WTC11 (cell line): ENCODE measurements at regions not wholly inside any gene's neighbourhood (a gene's known extent, or its start where the extent isn't known, plus 50 kb on each side); places are given as distances from the start of the nearest gene placed in this dataset.

Experiments
- ATAC-seq: fragments of 200-7000 bp; cut with Tn5 transposase; 2 replicates; pipeline ENCODE4 v1.10.0; 2021; ENCODE audit warnings: mild to moderate bottlenecking, moderate library complexity
- CTCF ChIA-PET: fragments of 300-600 bp; sonication (Branson Sonifier 250); formaldehyde crosslinking; loops from one replicate; lab custom pipeline; 2021; ENCODE audit warnings: antibody characterized with exemption; lab: Charles Lee
- POLR2A ChIA-PET: fragments of 350-600 bp; sonication (Branson Sonifier 250); formaldehyde crosslinking; loops from one replicate; lab custom pipeline; 2021; ENCODE audit warnings: antibody characterized with exemption; lab: Charles Lee
- DNase-seq: peaks from one replicate; pipeline ENCODE4 v3.0.0; 2021; ENCODE audit warnings: low spot score
- H3K27ac Mint-ChIP-seq: 2 replicates; pipeline ENCODE4 v1.8.0; 2021; ENCODE audit warnings: mixed read lengths
- H3K27me3 Mint-ChIP-seq: 2 replicates; pipeline ENCODE4 v1.8.0; 2021; ENCODE audit warnings: low read depth, mild to moderate bottlenecking, moderate library complexity, mixed read lengths
- H3K36me3 Mint-ChIP-seq: 2 replicates; pipeline ENCODE4 v1.8.0; 2021; ENCODE audit warnings: mixed read lengths
- H3K4me1 Mint-ChIP-seq: 2 replicates; pipeline ENCODE4 v1.8.0; 2022; ENCODE audit warnings: mixed read lengths
- H3K4me3 Mint-ChIP-seq: 2 replicates; pipeline ENCODE4 v1.8.0; 2021; ENCODE audit warnings: mild to moderate bottlenecking, moderate library complexity, mixed read lengths
- H3K9me3 Mint-ChIP-seq: 2 replicates; pipeline ENCODE4 v1.8.0; 2021; ENCODE audit warnings: mixed read lengths
- ARID4B ChIP-seq: sonication (generic); formaldehyde crosslinking; IDR thresholded peaks from 2 replicates; pipeline ENCODE4 v1.8.0; 2023; ENCODE audit warnings: missing genetic modification reagents, mild to moderate bottlenecking, borderline replicate concordance
- ATF1 ChIP-seq: sonication (generic); formaldehyde crosslinking; IDR thresholded peaks from 2 replicates; pipeline ENCODE4 v1.8.1; 2023; ENCODE audit warnings: mild to moderate bottlenecking, moderate library complexity, missing genetic modification reagents
- ATF2 ChIP-seq: sonication (generic); formaldehyde crosslinking; IDR thresholded peaks from 2 replicates; pipeline ENCODE4 v1.8.1; 2022; ENCODE audit warnings: low read depth, missing genetic modification reagents, borderline replicate concordance
- CDX4 ChIP-seq: fragments of 250-450 bp; sonication (Bioruptor Pico); IDR thresholded peaks from 2 replicates; pipeline ENCODE4 v1.9.0; 2021; ENCODE audit warnings: moderate library complexity, mild to moderate bottlenecking, inconsistent platforms, borderline replicate concordance
- CTCF ChIP-seq: fragments of 200-600 bp; IDR thresholded peaks from 2 replicates; pipeline ENCODE4 v1.8.0; 2022; ENCODE audit warnings: antibody characterized with exemption
- ELF4 ChIP-seq: sonication (generic); formaldehyde crosslinking; IDR thresholded peaks from 2 replicates; pipeline ENCODE4 v1.8.1; 2022; ENCODE audit warnings: low read depth, mild to moderate bottlenecking, moderate library complexity, missing genetic modification reagents
- FOXJ3 ChIP-seq: sonication (generic); formaldehyde crosslinking; IDR thresholded peaks from 2 replicates; pipeline ENCODE4 v1.9.0; 2021; ENCODE audit warnings: missing genetic modification reagents, mild to moderate bottlenecking, borderline replicate concordance
- GTF2I ChIP-seq: fragments of 250-450 bp; sonication (Bioruptor Pico); conservative IDR thresholded peaks from 2 replicates; pipeline ENCODE4 v1.4.0; 2021; ENCODE audit warnings: mild to moderate bottlenecking
- HMGA2 ChIP-seq: fragments of 250-450 bp; sonication (Bioruptor Pico); IDR thresholded peaks from 2 replicates; pipeline ENCODE4 v1.4.0; 2021; ENCODE audit warnings: mild to moderate bottlenecking, moderate library complexity
- KAT7 ChIP-seq: sonication (generic); formaldehyde crosslinking; IDR thresholded peaks from 2 replicates; pipeline ENCODE4 v1.8.1; 2023; ENCODE audit warnings: missing genetic modification reagents, mild to moderate bottlenecking, borderline replicate concordance
- NFATC4 ChIP-seq: fragments of 250-450 bp; sonication (Bioruptor Pico); IDR thresholded peaks from 2 replicates; pipeline ENCODE4 v1.9.0; 2021; ENCODE audit warnings: mild to moderate bottlenecking
- NR1H2 ChIP-seq: sonication (generic); formaldehyde crosslinking; IDR thresholded peaks from 2 replicates; pipeline ENCODE4 v1.9.0; 2021; ENCODE audit warnings: mild to moderate bottlenecking, moderate library complexity, missing genetic modification reagents
- NR2C2 ChIP-seq: sonication (generic); formaldehyde crosslinking; IDR thresholded peaks from 2 replicates; pipeline ENCODE4 v1.8.0; 2022; ENCODE audit warnings: mild to moderate bottlenecking, missing genetic modification reagents
- OVOL2 ChIP-seq: fragments of 250-450 bp; sonication (Bioruptor Pico); IDR thresholded peaks from 2 replicates; pipeline ENCODE4 v1.9.0; 2021; ENCODE audit warnings: mild to moderate bottlenecking, borderline replicate concordance
- SMAD3 ChIP-seq: sonication (generic); formaldehyde crosslinking; IDR thresholded peaks from 2 replicates; pipeline ENCODE4 v1.8.0; 2022; ENCODE audit warnings: missing genetic modification reagents, mild to moderate bottlenecking, borderline replicate concordance
- STAT6 ChIP-seq: sonication (generic); formaldehyde crosslinking; conservative IDR thresholded peaks from 2 replicates; pipeline ENCODE4 v1.8.1; 2023; ENCODE audit warnings: mild to moderate bottlenecking, low read depth, missing genetic modification reagents, moderate library complexity
- TP53 ChIP-seq: sonication (generic); formaldehyde crosslinking; IDR thresholded peaks from 2 replicates; pipeline ENCODE4 v1.8.1; 2023; ENCODE audit warnings: mild to moderate bottlenecking, missing genetic modification reagents
- ZBTB21 ChIP-seq: sonication (generic); formaldehyde crosslinking; IDR thresholded peaks from 2 replicates; pipeline ENCODE4 v1.8.1; 2023; ENCODE audit warnings: mild to moderate bottlenecking, missing genetic modification reagents, borderline replicate concordance
- ZNF317 ChIP-seq: sonication (generic); formaldehyde crosslinking; IDR thresholded peaks from 2 replicates; pipeline ENCODE4 v1.8.1; 2023; ENCODE audit warnings: low read depth, mild to moderate bottlenecking, moderate library complexity, missing genetic modification reagents, borderline replicate concordance
- ZSCAN18 ChIP-seq: fragments of 250-450 bp; sonication (Bioruptor Pico); IDR thresholded peaks from 2 replicates; pipeline ENCODE4 v2.1.2; 2022; ENCODE audit warnings: mild to moderate bottlenecking, moderate library complexity

GRCh38 chr5:40098313-40098712 lies 581.4 kb upstream of the PTGER4 start:
- ChIA-PET POLR2A (no interaction called here), CTCF (no interaction called here)
- no peak for ATAC-seq
- H3K27ac Mint-ChIP-seq = no peak overlapping the region
- H3K4me1 Mint-ChIP-seq = 0 out of 2 replicates have a peak, but pooled peaks cover 2% of the 10 kb centered on the region
- H3K27me3 Mint-ChIP-seq = no peaks in the 10 kb centered on the region
- H3K4me3 Mint-ChIP-seq = no peak overlapping the region
- H3K36me3 Mint-ChIP-seq = peaks cover 34% of the 10 kb centered on the region
- no peak for DNase-seq
- H3K9me3 Mint-ChIP-seq = peaks cover 64% of the 10 kb centered on the region
- TF ChIP-seq NR1H2 = no peak
- no peak for TF ChIP-seq SMAD3 (CRISPR knock-in tag)
- no peak for TF ChIP-seq ZSCAN18
- TF ChIP-seq STAT6 (CRISPR knock-in tag) = no peak
- no peak for TF ChIP-seq ATF2
- no peak for TF ChIP-seq NFATC4 (CRISPR knock-in tag)
- no peak for TF ChIP-seq FOXJ3
- no peak for TF ChIP-seq HMGA2 (CRISPR knock-in tag)
- TF ChIP-seq OVOL2 (CRISPR knock-in tag) = no peak
- TF ChIP-seq ELF4 = no peak
- TF ChIP-seq GTF2I (CRISPR knock-in tag) = no peak
- no peak for TF ChIP-seq ZBTB21 (CRISPR knock-in tag)
- TF ChIP-seq ATF1 (CRISPR knock-in tag) = no peak
- no peak for TF ChIP-seq CDX4 (CRISPR knock-in tag)
- no peak for TF ChIP-seq ARID4B
- no peak for TF ChIP-seq TP53 (CRISPR knock-in tag)
- TF ChIP-seq NR2C2 = no peak
- TF ChIP-seq ZNF317 (CRISPR knock-in tag) = no peak
- no peak for TF ChIP-seq CTCF
- TF ChIP-seq KAT7 (CRISPR knock-in tag) = no peak
- TF ChIP-seq, all 79 proteins: peak for 0
